IMR-90 (cell line): ENCODE measurements at regions not wholly inside any gene's neighbourhood (a gene's known extent, or its start where the extent isn't known, plus 50 kb on each side); places are given as distances from the start of the nearest gene placed in this dataset.

ENCODE experiments used
- ATAC-seq: fragments of 200-7000 bp; cut with Tn5 transposase; 2 replicates; pipeline ENCODE4 v1.9.1; 2020; ENCODE audit warnings: low read depth, mild to moderate bottlenecking, moderate library complexity
- BruUV-seq: library from RNA; stranded (reverse); fragments of 400-500 nt; replicated peaks from 2 replicates; lab custom pipeline; 2021; lab: Mats Ljungman, UMichigan
- CTCF ChIA-PET: fragments of 300-600 bp; formaldehyde crosslinking; extraction: SDS; loops from one replicate; lab custom pipeline; 2021; ENCODE audit warnings: antibody characterized with exemption; lab: Yijun Ruan, JAX
- POLR2A ChIA-PET: fragments of 300-600 bp; sonication (Branson Sonifier 250); formaldehyde crosslinking; loops from one replicate; lab custom pipeline; 2022; ENCODE audit warnings: antibody characterized with exemption; ENCODE audit not compliant: unreplicated experiment; lab: Charles Lee
- DNase-seq: peaks from one replicate; pipeline ENCODE4 v3.0.0; 2013
- H2AFZ ChIP-seq: replicated peaks from 2 replicates; pipeline ENCODE3; 2013; ENCODE audit warnings: low read length, mild to moderate bottlenecking; ENCODE audit not compliant: poor library complexity
- H2AK5ac ChIP-seq: 2 replicates; pipeline ENCODE4 v1.6.1; 2013; ENCODE audit warnings: low read depth, low read length, inconsistent platforms
- H2AK9ac ChIP-seq: replicated peaks from 2 replicates; pipeline ENCODE3; 2013; ENCODE audit warnings: mild to moderate bottlenecking, low read depth, low read length, moderate library complexity; ENCODE audit not compliant: poor library complexity
- H2BK120ac ChIP-seq: 2 replicates; pipeline ENCODE4 v1.6.1; 2013; ENCODE audit warnings: low read depth, low read length, inconsistent platforms
- H2BK15ac ChIP-seq: 3 replicates; pipeline ENCODE4 v1.6.1; 2013; ENCODE audit warnings: low read depth, low read length, inconsistent platforms
- H2BK20ac ChIP-seq: 2 replicates; pipeline ENCODE4 v1.6.1; 2013; ENCODE audit warnings: low read depth, mild to moderate bottlenecking, inconsistent platforms, low read length, moderate library complexity
- H2BK5ac ChIP-seq: 2 replicates; pipeline ENCODE4 v1.6.1; 2013; ENCODE audit warnings: mild to moderate bottlenecking, low read depth, low read length, inconsistent platforms; ENCODE audit not compliant: poor library complexity, severe bottlenecking
- H3K14ac ChIP-seq: replicated peaks from 2 replicates; pipeline ENCODE4 v1.6.1; 2013; ENCODE audit warnings: low read depth, low read length, inconsistent platforms
- H3K18ac ChIP-seq: 2 replicates; pipeline ENCODE4 v1.6.1; 2013; ENCODE audit warnings: low read depth, low read length, control low read depth
- H3K23ac ChIP-seq: 2 replicates; pipeline ENCODE4 v1.6.1; 2013; ENCODE audit warnings: low read depth, low read length, inconsistent platforms
- H3K27ac ChIP-seq: 2 replicates; pipeline ENCODE4 v1.5.1; 2013; ENCODE audit warnings: mild to moderate bottlenecking, control low read depth, low read length; ENCODE audit not compliant: insufficient read depth
- H3K27me3 ChIP-seq: 2 replicates; pipeline ENCODE4 v1.6.1; 2013; ENCODE audit warnings: low read length; ENCODE audit not compliant: control insufficient read depth, insufficient read depth
- H3K36me3 ChIP-seq: 2 replicates; pipeline ENCODE4 v1.6.1; 2013; ENCODE audit warnings: low read length, mixed read lengths; ENCODE audit not compliant: control insufficient read depth, insufficient read depth
- H3K4ac ChIP-seq: 2 replicates; pipeline ENCODE4 v1.6.1; 2013; ENCODE audit warnings: low read depth, low read length, inconsistent platforms
- H3K4me1 ChIP-seq: 2 replicates; pipeline ENCODE4 v1.6.1; 2013; ENCODE audit warnings: low read length, mixed read lengths; ENCODE audit not compliant: control insufficient read depth, insufficient read depth
- H3K4me2 ChIP-seq: 2 replicates; pipeline ENCODE4 v1.6.1; 2013; ENCODE audit warnings: low read depth, mild to moderate bottlenecking, control low read depth, low read length, moderate library complexity
- H3K4me3 ChIP-seq: 2 replicates; pipeline ENCODE4 v1.5.1; 2013; ENCODE audit warnings: low read depth, mild to moderate bottlenecking, control low read depth, low read length, moderate library complexity; ENCODE audit not compliant: insufficient read depth
- H3K56ac ChIP-seq: 2 replicates; pipeline ENCODE4 v1.6.1; 2013; ENCODE audit warnings: low read length, inconsistent platforms; ENCODE audit not compliant: insufficient read depth; ENCODE audit errors: extremely low read depth
- H3K79me1 ChIP-seq, 2 experiments: 2 replicates each; pipeline ENCODE4 v1.6.1; 2013; ENCODE audit warnings: low read length in 2 of 2, inconsistent platforms in 1 of 2, low read depth in 1 of 2
- H3K9ac ChIP-seq: 2 replicates; pipeline ENCODE4 v1.6.1; 2013; ENCODE audit warnings: low read depth, low read length, control low read depth
- H3K9me1 ChIP-seq: 2 replicates; pipeline ENCODE4 v1.6.1; 2013; ENCODE audit warnings: low read length, inconsistent platforms; ENCODE audit not compliant: insufficient read depth
- H3K9me3 ChIP-seq: 2 replicates; pipeline ENCODE4 v1.6.1; 2013; ENCODE audit warnings: low read length; ENCODE audit not compliant: control insufficient read depth, insufficient read depth
- H4K20me1 ChIP-seq: 2 replicates; pipeline ENCODE4 v1.6.1; 2013; ENCODE audit warnings: low read length, inconsistent platforms; ENCODE audit not compliant: insufficient read depth
- H4K5ac ChIP-seq: 2 replicates; pipeline ENCODE4 v1.6.1; 2013; ENCODE audit warnings: mild to moderate bottlenecking, low read depth, low read length, control low read depth
- H4K8ac ChIP-seq, 2 experiments: 2 replicates each; pipeline ENCODE4 v1.6.1; 2013; ENCODE audit warnings: low read depth in 2 of 2, low read length in 2 of 2, control low read depth in 1 of 2, inconsistent platforms in 1 of 2
- H4K91ac ChIP-seq: 2 replicates; pipeline ENCODE4 v1.6.1; 2013; ENCODE audit warnings: low read depth, low read length, inconsistent platforms; ENCODE audit not compliant: insufficient read depth
- CHD1 ChIP-seq: IDR thresholded peaks from 2 replicates; pipeline ENCODE4 v1.6.1; 2012; ENCODE audit warnings: low read depth, low read length, improper control_type of control experiment
- WGBS, 2 experiments: methylation state at CpG; one replicate each; pipeline versions ENCODE4 v1.1.5 to v1.1.7; 2013; ENCODE audit warnings: missing lambda C conversion rate in 2 of 2; ENCODE audit not compliant: insufficient read length in 1 of 2; ENCODE audit errors: extremely low coverage in 2 of 2; 5-methylcytosine and 5-hydroxymethylcytosine counted together
- dilution Hi-C: fragments of 300-500 bp; cut with HindIII; formaldehyde crosslinking; loops from one replicate; pipeline ENCODE4 v1.14.3; 2018; ENCODE audit warnings: low sequenced_read_pairs; ENCODE audit not compliant: unreplicated experiment
- in situ Hi-C: fragments of 300-500 bp; cut with MboI; formaldehyde crosslinking; loops from 3 replicates; pipeline ENCODE4 v1.14.3; 2019; ENCODE audit warnings: low sequenced_read_pairs, inconsistent platforms, mixed read lengths
- intact Hi-C: fragments of 100-400 bp; cut with micrococcal nuclease; formaldehyde crosslinking; loops from 2 replicates; pipeline ENCODE4 v1.10.0; 2022

DNA sequence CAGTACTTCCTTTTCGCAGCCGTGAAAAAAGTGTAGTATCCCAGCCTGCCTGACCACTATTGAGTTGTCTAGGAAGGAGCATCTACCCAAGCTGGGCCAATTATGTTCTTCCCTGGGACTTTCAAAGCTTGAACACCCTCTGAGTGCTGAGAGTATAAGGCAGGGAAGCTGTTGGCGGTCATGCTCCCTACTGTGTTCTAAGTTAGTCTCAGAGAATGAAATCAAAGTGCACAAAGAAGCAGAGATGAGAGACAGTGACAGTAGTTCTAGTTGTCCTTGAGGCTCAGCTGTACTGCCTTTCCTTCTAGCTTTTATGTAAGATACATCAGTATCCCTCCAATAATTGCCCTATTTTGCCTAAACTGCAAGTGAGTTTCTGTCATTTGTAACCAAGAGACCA lies 427.1 kb upstream of the SEL1L start:
- no peaks in the 10 kb centered on the region for H4K20me1 ChIP-seq
- TF ChIP-seq CHD1: no peak
- no peak overlapping the region for H2AK9ac ChIP-seq
- H3K9me3 ChIP-seq: peaks cover 9% of the 10 kb centered on the region
- no peak overlapping the region for H2BK20ac ChIP-seq
- H3K79me1 ChIP-seq: no peaks in the 10 kb centered on the region
- no peak overlapping the region for H2BK120ac ChIP-seq
- WGBS, 2 experiments: no CpG with 5 or more reads among the region's 3 CpGs
- ChIA-PET CTCF (no interaction called here), POLR2A (no interaction called here)
- no peak overlapping the region for H2BK5ac ChIP-seq
- H4K91ac ChIP-seq: no peak overlapping the region
- dilution Hi-C loops: no loop called here
- no peak overlapping the region for H2BK15ac ChIP-seq
- intact Hi-C loops: no loop called here
- no peak overlapping the region for H3K4me2 ChIP-seq
- no peak overlapping the region for H4K8ac ChIP-seq
- H3K36me3 ChIP-seq: no peaks in the 10 kb centered on the region
- H3K18ac ChIP-seq: no peak overlapping the region
- no peaks in the 10 kb centered on the region for H3K9me1 ChIP-seq
- BruUV-seq: no TSS peak
- in situ Hi-C loops: no loop called here
- no peak overlapping the region for H4K5ac ChIP-seq
- no peak overlapping the region for H2AK5ac ChIP-seq
- no peak overlapping the region for H3K56ac ChIP-seq
- no peak overlapping the region for H3K9ac ChIP-seq
- no peaks in the 10 kb centered on the region for H3K4me1 ChIP-seq
- no peaks in the 10 kb centered on the region for H3K27me3 ChIP-seq
- H3K4ac ChIP-seq: no peak overlapping the region
- H2AFZ ChIP-seq: no peak overlapping the region
- H3K27ac ChIP-seq: no peak overlapping the region
- no peak for DNase-seq
- H3K23ac ChIP-seq: no peak overlapping the region
- H3K14ac ChIP-seq: no peak overlapping the region
- ATAC-seq: no peak
- no peak overlapping the region for H3K4me3 ChIP-seq
